Right cardiac atrium (tissue), 5 donors: ENCODE measurements at regions not wholly inside any gene's neighbourhood (a gene's known extent, or its start where the extent isn't known, plus 50 kb on each side); places are given as distances from the start of the nearest gene placed in this dataset.

Experiments
- ATAC-seq, 2 donors: fragments of 200-7000 bp; cut with Tn5 transposase; one replicate each; pipeline versions ENCODE4 v1.8.0 to v1.9.1; 2020; ENCODE audit warnings: moderate library complexity in 2 of 2, mild to moderate bottlenecking in 1 of 2
- DNase-seq, 3 donors: peaks; one replicate each; pipeline ENCODE4 v3.0.0-alpha.2; 2020
- H3K27ac ChIP-seq: one replicate; pipeline ENCODE4 v1.5.1; 2013; ENCODE audit warnings: mild to moderate bottlenecking, low read length, control low read depth, moderate library complexity
- H3K27me3 ChIP-seq: one replicate; pipeline ENCODE4 v1.6.1; 2013; ENCODE audit not compliant: control insufficient read depth, insufficient read depth
- H3K4me1 ChIP-seq: one replicate; pipeline ENCODE4 v1.6.1; 2013; ENCODE audit warnings: low read length; ENCODE audit not compliant: control insufficient read depth, insufficient read depth
- H3K4me3 ChIP-seq: one replicate; pipeline ENCODE4 v1.5.1; 2013; ENCODE audit warnings: low read length, control low read depth
- H3K9me3 ChIP-seq: one replicate; pipeline ENCODE4 v1.6.1; 2013; ENCODE audit warnings: low read length; ENCODE audit not compliant: control insufficient read depth
- WGBS: extraction: QIAGEN DNeasy Blood & Tissue Kit; methylation state at CpG from one replicate; pipeline ENCODE4 v1.1.7; 2013; 5-methylcytosine and 5-hydroxymethylcytosine counted together
- intact Hi-C, 4 donors: fragments of 100-400 bp; cut with DNase I; formaldehyde crosslinking; loops; one replicate each; pipeline versions ENCODE4 v1.11.0 to v1.14.0; 2022 to 2023
- donor health status: healthy with polysubstance abuse.
- donor health status: DM: no; HTN: yes; CAD: no.
- donor health status: DM: no; HTN: no; CAD: no.
- donor health status: DM: no; HTN: yes; CAD: no; lungs with severe emphysema.
- donor health status: DM: yes; HTN: yes; CAD: no.

- Histone ChIP-seq H3K27ac (no peak overlapping the region), H3K4me1 (no peaks in the 10 kb centered on the region), H3K9me3 (no peaks in the 10 kb centered on the region), H3K27me3 (no peaks in the 10 kb centered on the region), H3K4me3 (no peak overlapping the region)
- ATAC-seq (peak; percentile 51 to 61), DNase-seq (no peak)
- intact Hi-C loops = no loop called here
- 64% methylated on average over 2 of the region's 2 CpGs for WGBS
Measured at GRCh38 chr1:163866564-163866963, 544.8 kb downstream of the NUF2 start.

- Histone ChIP-seq H3K4me3 (no peak overlapping the region), H3K9me3 (no peaks in the 10 kb centered on the region), H3K27me3 (no peaks in the 10 kb centered on the region), H3K4me1 (no peaks in the 10 kb centered on the region), H3K27ac (no peak overlapping the region)
- WGBS = 42% methylated on average over 2 of the region's 2 CpGs
- intact Hi-C loops = no loop called here
- ATAC-seq (no peak), DNase-seq (no peak)
Measured at GRCh38 chr1:163870666-163871065, 548.9 kb downstream of the NUF2 start.

GRCh38 chr1:163872067-163872466 is 550.3 kb downstream of the NUF2 start:
- Histone ChIP-seq H3K27me3 (no peaks in the 10 kb centered on the region), H3K27ac (no peak overlapping the region), H3K9me3 (no peaks in the 10 kb centered on the region), H3K4me3 (no peak overlapping the region), H3K4me1 (no peaks in the 10 kb centered on the region)
- WGBS = 48% methylated on average over 4 of the region's 4 CpGs
- ATAC-seq = peak; percentile 59 to 83
- DNase-seq = peak in 1 of 3 donors; percentile 37
- intact Hi-C loops = no loop called here

- Histone ChIP-seq H3K9me3 (no peaks in the 10 kb centered on the region), H3K4me3 (no peak overlapping the region), H3K27me3 (no peaks in the 10 kb centered on the region), H3K4me1 (no peaks in the 10 kb centered on the region), H3K27ac (no peak overlapping the region)
- intact Hi-C loops = no loop called here
- ATAC-seq (no peak), DNase-seq (no peak)
- WGBS = 91% methylated on average over 1 of the region's 1 CpG
Measured at GRCh38 chr1:163874070-163874469, 552.3 kb downstream of the NUF2 start.

GRCh38 chr1:163875200-163875926 is 553.6 kb downstream of the NUF2 start:
- H3K27ac ChIP-seq = peak overlapping the region; percentile 33
- DNase-seq (peak; percentile 45 to 62 (median 51)), ATAC-seq (peak; percentile 72 to 92)
- no peaks in the 10 kb centered on the region for H3K9me3 ChIP-seq
- no peaks in the 10 kb centered on the region for H3K4me1 ChIP-seq
- no peak overlapping the region for H3K4me3 ChIP-seq
- intact Hi-C loops = no loop called here
- WGBS = 59% methylated on average over 10 of the region's 10 CpGs
- no peaks in the 10 kb centered on the region for H3K27me3 ChIP-seq

- ATAC-seq = peak; percentile 71 to 86
- Histone ChIP-seq H3K27ac (peak overlapping the region; percentile 33), H3K4me3 (no peak overlapping the region), H3K9me3 (no peaks in the 10 kb centered on the region), H3K27me3 (no peaks in the 10 kb centered on the region), H3K4me1 (no peaks in the 10 kb centered on the region)
- 35% methylated on average over 6 of the region's 6 CpGs for WGBS
- DNase-seq = no peak
- intact Hi-C loops = no loop called here
Measured at GRCh38 chr1:163875927-163876320, 554.2 kb downstream of the NUF2 start.

GRCh38 chr1:163876546-163876945 is 554.8 kb downstream of the NUF2 start:
- Histone ChIP-seq H3K4me3 (no peak overlapping the region), H3K27ac (no peak overlapping the region), H3K4me1 (no peaks in the 10 kb centered on the region), H3K9me3 (no peaks in the 10 kb centered on the region), H3K27me3 (no peaks in the 10 kb centered on the region)
- DNase-seq (no peak), ATAC-seq (no peak)
- WGBS = 63% methylated on average over 4 of the region's 4 CpGs
- intact Hi-C loops = no loop called here

- no peak for DNase-seq
- intact Hi-C loops = no loop called here
- no peak for ATAC-seq
- Histone ChIP-seq H3K9me3 (no peaks in the 10 kb centered on the region), H3K27me3 (no peaks in the 10 kb centered on the region), H3K4me3 (no peak overlapping the region), H3K4me1 (no peaks in the 10 kb centered on the region), H3K27ac (no peak overlapping the region)
Measured at GRCh38 chr1:163877016-163877415, 555.3 kb downstream of the NUF2 start.

- DNase-seq (no peak), ATAC-seq (no peak)
- intact Hi-C loops = no loop called here
- Histone ChIP-seq H3K9me3 (no peaks in the 10 kb centered on the region), H3K4me3 (no peak overlapping the region), H3K27me3 (no peaks in the 10 kb centered on the region), H3K4me1 (no peaks in the 10 kb centered on the region), H3K27ac (no peak overlapping the region)
- WGBS = 88% methylated on average over 8 of the region's 8 CpGs
Measured at GRCh38 chr1:163885510-163885909, 563.8 kb downstream of the NUF2 start.

- H3K27me3 ChIP-seq = no peaks in the 10 kb centered on the region
- no peak overlapping the region for H3K27ac ChIP-seq
- intact Hi-C loops = no loop called here
- no peak overlapping the region for H3K4me3 ChIP-seq
- no peaks in the 10 kb centered on the region for H3K4me1 ChIP-seq
- ATAC-seq (no peak), DNase-seq (no peak)
- WGBS = 33% methylated on average over 1 of the region's 1 CpG
- H3K9me3 ChIP-seq = no peaks in the 10 kb centered on the region
Measured at GRCh38 chr1:163896001-163896400, 574.2 kb downstream of the NUF2 start.

GRCh38 chr1:163897412-163898155 is 575.8 kb downstream of the NUF2 start:
- no peaks in the 10 kb centered on the region for H3K9me3 ChIP-seq
- 64% methylated on average over 5 of the region's 5 CpGs for WGBS
- no peak overlapping the region for H3K4me3 ChIP-seq
- ATAC-seq (peak; percentile 89), DNase-seq (peak; percentile 66 to 82 (median 75))
- intact Hi-C loops = no loop called here
- H3K27ac ChIP-seq = no peak overlapping the region
- H3K27me3 ChIP-seq = no peaks in the 10 kb centered on the region
- no peaks in the 10 kb centered on the region for H3K4me1 ChIP-seq
